ENCODE measurements at regions not wholly inside any gene's neighbourhood (a gene's known extent, or its start where the extent isn't known, plus 50 kb on each side); places are given as distances from the start of the nearest gene placed in this dataset.

DNA sequence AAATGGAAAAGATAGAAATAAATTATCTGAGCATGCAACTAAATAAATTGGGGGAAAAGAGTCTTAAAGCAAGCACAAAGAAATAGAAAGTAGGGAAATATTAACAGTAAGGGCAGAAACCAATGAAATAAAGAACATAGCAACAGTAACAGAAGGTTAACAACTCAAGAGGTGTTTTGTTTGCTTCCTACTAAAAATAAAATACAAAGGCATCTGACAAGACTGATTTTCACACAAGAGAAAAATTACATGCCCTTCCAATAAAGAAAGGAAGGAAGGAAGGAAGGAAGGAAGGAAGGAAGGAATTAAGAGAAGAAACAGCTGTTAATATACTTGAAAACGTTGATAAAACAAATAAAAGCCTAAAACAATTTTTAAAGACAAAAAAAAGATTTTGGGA lies 240.2 kb downstream of the SEC16B start:
- H3K36me3 ChIP-seq (ENCODE audit: control insufficient read depth in 4 of 4, insufficient read depth in 3 of 4, low read depth in 1 of 4, low read length in 3 of 4) = no peaks in the 10 kb centered on the region
- peaks cover 0 to 4% (median 2%) of the 10 kb centered on the region in 4 donors for H3K9me3 ChIP-seq (ENCODE audit: control insufficient read depth in 4 of 4, low read length in 3 of 4)
- H3K4me3 ChIP-seq (ENCODE audit: low read depth in 1 of 3, low read length in 3 of 3) = no peak overlapping the region
- 28% methylated on average over 1 of the region's 1 CpG for WGBS
- no peaks in the 10 kb centered on the region for H3K4me1 ChIP-seq (ENCODE audit: control insufficient read depth in 4 of 4, insufficient read depth in 4 of 4, low read length in 3 of 4)
- no peak for DNase-seq (ENCODE audit: low spot score)
- no peak for TF ChIP-seq GABPA (IDR thresholded peaks at IDR 0.05 in 1 of 2, conservative IDR thresholded peaks at IDR 0.05 in 1 of 2)
- no peak for TF ChIP-seq YY1 (IDR thresholded peaks at IDR 0.05)
- no peak for TF ChIP-seq RXRA (IDR thresholded peaks at IDR 0.05)
- TF ChIP-seq HNF4G (IDR thresholded peaks at IDR 0.05) = no peak
- TF ChIP-seq CTCF (IDR thresholded peaks at IDR 0.05; ENCODE audit: low read depth, low read length, missing input control) = no peak
- no peak overlapping the region for H3K9ac ChIP-seq (ENCODE audit: low read depth in 1 of 2, low read length in 2 of 2)
- H3K27ac ChIP-seq (ENCODE audit: low read depth in 1 of 2, low read length in 2 of 2) = no peak overlapping the region
- no peaks in the 10 kb centered on the region for H3K27me3 ChIP-seq (ENCODE audit: control insufficient read depth in 4 of 4, insufficient read depth in 4 of 4, low read length in 3 of 4)

DNA sequence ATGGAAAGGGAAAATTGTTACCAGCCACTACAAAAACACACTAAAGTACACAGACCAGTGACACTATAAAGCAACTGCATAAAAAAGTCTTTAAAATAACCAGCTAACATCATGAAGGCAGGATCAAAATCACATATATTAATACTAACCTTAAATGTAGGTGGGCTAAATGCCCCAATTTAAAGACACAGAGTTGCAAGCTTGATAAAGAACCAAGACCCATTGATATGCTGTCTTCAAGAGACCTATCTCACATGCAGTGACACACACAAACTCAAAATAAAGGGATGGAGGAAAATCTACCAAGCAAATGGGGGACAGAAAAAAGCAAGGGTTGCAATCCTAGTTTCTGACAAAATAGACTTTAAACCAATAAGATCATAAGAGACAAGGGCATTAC lies 246.3 kb downstream of the SEC16B start:
- no peak overlapping the region for H3K9ac ChIP-seq (ENCODE audit: low read depth in 1 of 2, low read length in 2 of 2)
- H3K9me3 ChIP-seq (ENCODE audit: control insufficient read depth in 4 of 4, low read length in 3 of 4) = peaks cover 0 to 8% (median 2%) of the 10 kb centered on the region in 4 donors
- H3K4me3 ChIP-seq (ENCODE audit: low read depth in 1 of 3, low read length in 3 of 3) = peak overlapping the region in 1 of 3 donors; percentile 54
- no peaks in the 10 kb centered on the region for H3K36me3 ChIP-seq (ENCODE audit: control insufficient read depth in 4 of 4, insufficient read depth in 3 of 4, low read depth in 1 of 4, low read length in 3 of 4)
- no peak for DNase-seq (ENCODE audit: low spot score)
- H3K27me3 ChIP-seq (ENCODE audit: control insufficient read depth in 4 of 4, insufficient read depth in 4 of 4, low read length in 3 of 4) = no peaks in the 10 kb centered on the region
- no peaks in the 10 kb centered on the region for H3K4me1 ChIP-seq (ENCODE audit: control insufficient read depth in 4 of 4, insufficient read depth in 4 of 4, low read length in 3 of 4)
- TF ChIP-seq JUND (IDR thresholded peaks at IDR 0.05) = no peak
- no peak overlapping the region for H3K27ac ChIP-seq (ENCODE audit: low read depth in 1 of 2, low read length in 2 of 2)

DNA sequence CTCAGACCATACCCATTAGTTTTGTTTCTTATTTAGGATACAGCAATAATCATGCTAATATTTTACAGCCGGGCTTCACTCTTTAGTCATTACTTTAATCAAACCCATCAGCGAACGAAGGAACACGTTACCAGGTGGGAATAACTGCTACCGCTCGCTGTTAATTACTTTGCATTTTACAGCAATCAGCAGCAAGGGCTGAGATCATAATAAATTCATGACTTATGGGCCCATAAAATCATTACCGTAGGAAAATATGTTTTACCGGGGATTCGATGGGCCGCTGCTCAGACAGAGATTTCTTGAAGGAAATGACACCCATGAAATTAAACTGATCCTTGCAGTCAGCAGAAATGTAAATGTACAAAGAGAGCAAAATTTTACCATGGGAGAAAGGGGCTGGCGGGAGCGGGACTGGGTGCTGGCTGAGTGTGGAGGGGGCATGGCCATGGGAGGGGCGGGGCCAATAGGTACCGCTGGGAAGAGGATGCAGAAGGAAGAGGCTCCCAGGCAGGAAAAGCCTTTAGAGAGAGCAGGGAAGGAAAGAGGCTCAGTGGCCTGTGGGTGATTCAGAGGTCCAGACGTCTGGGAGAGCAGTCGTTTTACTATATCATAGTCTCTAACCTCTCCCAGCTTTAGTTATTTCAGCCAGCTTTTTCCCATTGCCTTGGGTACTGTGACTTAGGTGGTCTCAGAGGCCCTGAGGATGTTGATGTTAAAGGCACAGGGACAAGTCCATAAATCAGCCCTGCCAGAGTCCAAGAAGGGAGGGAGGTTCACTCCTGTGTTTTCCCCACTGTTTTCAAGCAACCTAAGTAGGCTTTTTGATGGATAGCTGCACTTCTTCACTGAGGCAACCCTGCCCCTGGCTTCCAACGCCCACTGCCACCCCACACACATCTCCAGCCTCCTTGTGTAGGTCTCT lies 258.9 kb downstream of the SEC16B start:
- TF ChIP-seq ATF3 (IDR thresholded peaks at IDR 0.05) (no peak), NR2F2 (IDR thresholded peaks at IDR 0.05) (no peak), JUND (IDR thresholded peaks at IDR 0.05) (no peak), FOXA1 (IDR thresholded peaks at IDR 0.05) (no peak), RAD21 (IDR thresholded peaks at IDR 0.05) (no peak), TAF1 (conservative IDR thresholded peaks at IDR 0.05) (no peak), HNF4A (conservative IDR thresholded peaks at IDR 0.05) (no peak), REST (IDR thresholded peaks at IDR 0.05) (no peak)
- TF ChIP-seq, protein P1, sequence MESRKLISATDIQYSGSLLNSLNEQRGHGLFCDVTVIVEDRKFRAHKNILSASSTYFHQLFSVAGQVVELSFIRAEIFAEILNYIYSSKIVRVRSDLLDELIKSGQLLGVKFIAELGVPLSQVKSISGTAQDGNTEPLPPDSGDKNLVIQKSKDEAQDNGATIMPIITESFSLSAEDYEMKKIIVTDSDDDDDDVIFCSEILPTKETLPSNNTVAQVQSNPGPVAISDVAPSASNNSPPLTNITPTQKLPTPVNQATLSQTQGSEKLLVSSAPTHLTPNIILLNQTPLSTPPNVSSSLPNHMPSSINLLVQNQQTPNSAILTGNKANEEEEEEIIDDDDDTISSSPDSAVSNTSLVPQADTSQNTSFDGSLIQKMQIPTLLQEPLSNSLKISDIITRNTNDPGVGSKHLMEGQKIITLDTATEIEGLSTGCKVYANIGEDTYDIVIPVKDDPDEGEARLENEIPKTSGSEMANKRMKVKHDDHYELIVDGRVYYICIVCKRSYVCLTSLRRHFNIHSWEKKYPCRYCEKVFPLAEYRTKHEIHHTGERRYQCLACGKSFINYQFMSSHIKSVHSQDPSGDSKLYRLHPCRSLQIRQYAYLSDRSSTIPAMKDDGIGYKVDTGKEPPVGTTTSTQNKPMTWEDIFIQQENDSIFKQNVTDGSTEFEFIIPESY (IDR thresholded peaks at IDR 0.05) = no peak
- no peaks in the 10 kb centered on the region for H3K36me3 ChIP-seq (ENCODE audit: control insufficient read depth in 4 of 4, insufficient read depth in 3 of 4, low read depth in 1 of 4, low read length in 3 of 4)
- H3K4me1 ChIP-seq (ENCODE audit: control insufficient read depth in 4 of 4, insufficient read depth in 4 of 4, low read length in 3 of 4) = peaks cover under 1 to 10% (median 5%) of the 10 kb centered on the region in 4 donors
- no peak overlapping the region for H3K9ac ChIP-seq (ENCODE audit: low read depth in 1 of 2, low read length in 2 of 2)
- 86% methylated on average over 17 of the region's 17 CpGs for WGBS
- DNase-seq (ENCODE audit: low spot score) = no peak
- no peaks in the 10 kb centered on the region for H3K27me3 ChIP-seq (ENCODE audit: control insufficient read depth in 4 of 4, insufficient read depth in 4 of 4, low read length in 3 of 4)
- no peak overlapping the region for H3K27ac ChIP-seq (ENCODE audit: low read depth in 1 of 2, low read length in 2 of 2)
- no peaks in the 10 kb centered on the region for H3K9me3 ChIP-seq (ENCODE audit: control insufficient read depth in 4 of 4, low read length in 3 of 4)
- H3K4me3 ChIP-seq (ENCODE audit: low read depth in 1 of 3, low read length in 3 of 3) = no peak overlapping the region
